ENCODE measurements at regions not wholly inside any gene's neighbourhood (a gene's known extent, or its start where the extent isn't known, plus 50 kb on each side); places are given as distances from the start of the nearest gene placed in this dataset.

DNA sequence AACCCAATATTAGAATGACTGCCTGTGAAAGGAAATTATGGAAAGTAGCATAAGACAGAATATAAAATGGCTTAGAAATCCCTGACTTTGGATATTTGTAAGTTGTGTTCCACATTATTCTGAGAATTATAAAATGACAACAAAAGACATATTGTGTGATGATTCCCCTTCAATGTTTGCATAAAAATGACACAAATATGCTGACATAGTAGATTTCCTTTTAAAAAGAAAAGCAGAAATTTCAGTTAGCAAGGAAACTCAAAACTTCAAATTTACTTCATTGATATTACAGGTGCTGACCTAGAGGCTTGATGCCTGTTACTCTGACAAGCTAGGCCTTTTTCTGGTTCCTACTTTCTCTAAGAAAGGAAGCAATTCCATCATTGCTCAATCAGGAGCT is 816.9 kb upstream of the HS3ST5 start:
- no peak for FAIRE-seq
- TF ChIP-seq GATA2 (IDR thresholded peaks at IDR 0.05; ENCODE audit: insufficient read depth, insufficient read length, low read depth, low read length) (no peak), FOS (IDR thresholded peaks at IDR 0.05; ENCODE audit: borderline replicate concordance, insufficient read depth, low read length) (no peak), EZH2 (IDR thresholded peaks at IDR 0.05; ENCODE audit: borderline replicate concordance, low read depth, low read length, severe bottlenecking) (no peak), POLR2A (IDR thresholded peaks at IDR 0.05; ENCODE audit: low read depth, low read length) (no peak), POLR2AphosphoS5 (IDR thresholded peaks at IDR 0.05; ENCODE audit: insufficient read depth, low read depth, low read length) (no peak), MYC (IDR thresholded peaks at IDR 0.05; ENCODE audit: low read depth, low read length) (no peak), JUN (IDR thresholded peaks at IDR 0.05; ENCODE audit: borderline replicate concordance, insufficient read depth, insufficient read length, low read depth) (no peak)
- TF ChIP-seq, protein P1, sequence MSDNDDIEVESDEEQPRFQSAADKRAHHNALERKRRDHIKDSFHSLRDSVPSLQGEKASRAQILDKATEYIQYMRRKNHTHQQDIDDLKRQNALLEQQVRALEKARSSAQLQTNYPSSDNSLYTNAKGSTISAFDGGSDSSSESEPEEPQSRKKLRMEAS (IDR thresholded peaks at IDR 0.05; ENCODE audit: insufficient read depth, insufficient read length): no peak
- TF ChIP-seq, protein P2, sequence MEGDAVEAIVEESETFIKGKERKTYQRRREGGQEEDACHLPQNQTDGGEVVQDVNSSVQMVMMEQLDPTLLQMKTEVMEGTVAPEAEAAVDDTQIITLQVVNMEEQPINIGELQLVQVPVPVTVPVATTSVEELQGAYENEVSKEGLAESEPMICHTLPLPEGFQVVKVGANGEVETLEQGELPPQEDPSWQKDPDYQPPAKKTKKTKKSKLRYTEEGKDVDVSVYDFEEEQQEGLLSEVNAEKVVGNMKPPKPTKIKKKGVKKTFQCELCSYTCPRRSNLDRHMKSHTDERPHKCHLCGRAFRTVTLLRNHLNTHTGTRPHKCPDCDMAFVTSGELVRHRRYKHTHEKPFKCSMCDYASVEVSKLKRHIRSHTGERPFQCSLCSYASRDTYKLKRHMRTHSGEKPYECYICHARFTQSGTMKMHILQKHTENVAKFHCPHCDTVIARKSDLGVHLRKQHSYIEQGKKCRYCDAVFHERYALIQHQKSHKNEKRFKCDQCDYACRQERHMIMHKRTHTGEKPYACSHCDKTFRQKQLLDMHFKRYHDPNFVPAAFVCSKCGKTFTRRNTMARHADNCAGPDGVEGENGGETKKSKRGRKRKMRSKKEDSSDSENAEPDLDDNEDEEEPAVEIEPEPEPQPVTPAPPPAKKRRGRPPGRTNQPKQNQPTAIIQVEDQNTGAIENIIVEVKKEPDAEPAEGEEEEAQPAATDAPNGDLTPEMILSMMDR (IDR thresholded peaks at IDR 0.05; ENCODE audit: extremely low read depth in 1 of 2, insufficient read depth in 1 of 2, low read depth in 1 of 2, low read length in 2 of 2): no peak
- CTCF ChIA-PET: no interaction called here

More for the DNA sequence above, 816.9 kb upstream of the HS3ST5 start:
- no peaks in the 10 kb centered on the region for H3K4me1 ChIP-seq (ENCODE audit: control insufficient read depth, extremely low read depth, insufficient read depth, low read length)
- no peaks in the 10 kb centered on the region for H4K20me1 ChIP-seq (replicated peaks; ENCODE audit: control insufficient read depth, extremely low read depth, insufficient read depth, low read length)
- no peak for DNase-seq (ENCODE audit: low read depth, low spot score)
- POLR2A ChIA-PET: no interaction called here
- H2AFZ ChIP-seq (ENCODE audit: low read depth, low read length): no peak overlapping the region
- dilution Hi-C loops (cut with MboI; ENCODE audit: extremely low pct_ligation_motif_present, low sequenced_read_pairs) (no loop called here), intact Hi-C loops (cut with micrococcal nuclease) (no loop called here)
- H3K27ac ChIP-seq (ENCODE audit: insufficient read depth, low read depth, low read length): no peak overlapping the region
- H3K27me3 ChIP-seq (ENCODE audit: control insufficient read depth in 2 of 2, insufficient read depth in 2 of 2, low read length in 2 of 2): no peaks in the 10 kb centered on the region
- no peak overlapping the region for H3K9ac ChIP-seq (replicated peaks; ENCODE audit: extremely low read depth, insufficient read depth, low read length)
- H3K9me3 ChIP-seq (replicated peaks; ENCODE audit: control insufficient read depth, insufficient read depth, low read length): no peaks in the 10 kb centered on the region
- no peaks in the 10 kb centered on the region for H3K36me3 ChIP-seq (ENCODE audit: control insufficient read depth in 2 of 2, extremely low read depth in 1 of 2, insufficient read depth in 2 of 2, low read length in 2 of 2)
- no TSS peak for BruUV-seq (replicated peaks)
- no peak overlapping the region for H3K4me3 ChIP-seq (replicated peaks in 1 of 3; ENCODE audit: insufficient read depth in 1 of 3, low read depth in 1 of 3, low read length in 3 of 3)
- no peak overlapping the region for H3K4me2 ChIP-seq (ENCODE audit: insufficient read depth, low read length)
- H3K79me2 ChIP-seq (ENCODE audit: control insufficient read depth, insufficient read depth, low read length): no peaks in the 10 kb centered on the region
- no peaks in the 10 kb centered on the region for H3K9me1 ChIP-seq (replicated peaks; ENCODE audit: control insufficient read depth, extremely low read depth, insufficient read depth, low read length)
